Superior temporal gyrus (tissue), 1 donor: ENCODE measurements at regions not wholly inside any gene's neighbourhood (a gene's known extent, or its start where the extent isn't known, plus 50 kb on each side); places are given as distances from the start of the nearest gene placed in this dataset.

Experiments used
- DNase-seq: peaks from one replicate; pipeline ENCODE4 v3.0.0-alpha.2; 2016; ENCODE audit errors: extremely low spot score

GRCh38 chr6:23905133-23905815, 220.7 kb upstream of the NRSN1 start:
- DNase-seq, result no peak

GRCh38 chr6:23910420-23910819, 215.6 kb upstream of the NRSN1 start:
- DNase-seq, result no peak

- DNase-seq, result no peak
These were observed 198.1 kb upstream of the NRSN1 start for GRCh38 chr6:23927935-23928334.

- no peak for DNase-seq
These were observed 196.8 kb upstream of the NRSN1 start for GRCh38 chr6:23929201-23929600.

GRCh38 chr6:23940466-23940865, 185.5 kb upstream of the NRSN1 start:
- no peak for DNase-seq

- DNase-seq, result no peak
These were observed 174.3 kb upstream of the NRSN1 start for GRCh38 chr6:23951691-23952090.

GRCh38 chr6:23952245-23952644, 173.8 kb upstream of the NRSN1 start:
- DNase-seq, result no peak

- no peak for DNase-seq
These were observed 172.0 kb upstream of the NRSN1 start for GRCh38 chr6:23953976-23954375.

- no peak for DNase-seq
These were observed 169.0 kb upstream of the NRSN1 start for GRCh38 chr6:23957017-23957416.

- no peak for DNase-seq
These were observed 161.2 kb upstream of the NRSN1 start for GRCh38 chr6:23964865-23965264.

GRCh38 chr6:23969344-23969743, 156.7 kb upstream of the NRSN1 start:
- DNase-seq, result no peak

GRCh38 chr6:23977706-23978105, 148.3 kb upstream of the NRSN1 start:
- DNase-seq, result no peak

GRCh38 chr6:23980965-23981364, 145.1 kb upstream of the NRSN1 start:
- DNase-seq, result no peak

- DNase-seq, result no peak
These were observed 144.1 kb upstream of the NRSN1 start for GRCh38 chr6:23981923-23982322.

GRCh38 chr6:23983735-23984134, 142.3 kb upstream of the NRSN1 start:
- DNase-seq, result no peak

- DNase-seq, result no peak
These were observed 141.0 kb upstream of the NRSN1 start for GRCh38 chr6:23985015-23985414.

- DNase-seq, result no peak
These were observed 136.0 kb upstream of the NRSN1 start for GRCh38 chr6:23989885-23990533.

- no peak for DNase-seq
These were observed 132.0 kb upstream of the NRSN1 start for GRCh38 chr6:23994013-23994412.

- peak; percentile 63 for DNase-seq
These were observed 122.0 kb upstream of the NRSN1 start for GRCh38 chr6:24004062-24004461.

GRCh38 chr6:24004659-24005058, 121.4 kb upstream of the NRSN1 start:
- DNase-seq, result no peak

GRCh38 chr6:24006254-24006653, 119.8 kb upstream of the NRSN1 start:
- DNase-seq, result no peak

- peak; percentile 43 for DNase-seq
These were observed 116.7 kb upstream of the NRSN1 start for GRCh38 chr6:24009319-24009718.

- no peak for DNase-seq
These were observed 115.9 kb upstream of the NRSN1 start for GRCh38 chr6:24010133-24010532.

GRCh38 chr6:24016286-24016685, 109.7 kb upstream of the NRSN1 start:
- DNase-seq, result no peak
